Left renal pelvis (tissue), 4 donors: ENCODE measurements at regions not wholly inside any gene's neighbourhood (a gene's known extent, or its start where the extent isn't known, plus 50 kb on each side); places are given as distances from the start of the nearest gene placed in this dataset.
A peak's percentile ranks its signal among the peaks of the same experiment; 100 is the strongest.
"Not testable (repeated sequence)": the region's sequence is repeated elsewhere in the genome, so short reads cannot be mapped to it uniquely, and the experiment has no call there.

Source experiments
- DNase-seq, 4 donors: peaks; one replicate each; pipeline ENCODE4 v3.0.0-alpha.2; 2013; ENCODE audit warnings: low read depth in 4 of 4, low spot score in 3 of 4

DNA sequence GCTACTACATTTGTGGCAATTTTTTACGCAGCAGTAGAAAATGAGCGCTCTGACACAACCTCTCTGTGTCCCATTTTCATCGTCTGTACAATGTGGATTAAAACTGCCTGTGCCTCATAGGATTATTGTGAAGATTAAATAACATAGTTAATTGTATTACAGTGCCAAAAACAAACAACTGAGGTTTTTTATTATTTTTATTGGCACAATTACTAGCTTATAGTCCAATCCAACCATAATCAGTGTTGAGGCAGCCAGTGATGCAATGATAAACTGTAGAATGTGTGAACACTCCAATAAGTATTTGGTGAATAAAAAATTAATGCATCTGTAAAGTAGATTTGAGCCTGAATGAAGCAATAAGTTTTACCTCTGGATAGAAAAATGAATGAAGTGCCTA lies 588.3 kb downstream of the DNAH5 start:
- DNase-seq: no peak

DNA sequence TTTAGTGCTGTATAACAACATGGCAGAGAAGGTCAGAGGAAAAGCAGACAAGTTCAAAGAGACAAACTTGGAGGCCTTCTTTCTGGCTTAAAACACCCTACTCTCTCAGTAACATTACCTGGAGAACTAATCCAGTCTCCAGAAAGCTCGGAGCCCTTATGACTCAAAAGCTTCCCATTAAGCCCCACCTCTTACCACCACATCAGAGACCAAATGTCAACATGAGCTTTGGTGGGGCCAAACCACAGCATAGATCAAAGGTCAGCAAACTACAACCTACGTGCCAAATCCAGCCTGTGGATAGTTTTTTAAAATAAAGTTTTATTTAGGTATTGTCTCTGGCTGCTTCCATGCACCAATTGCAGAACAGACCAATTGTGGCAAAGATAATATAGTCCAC lies 589.9 kb downstream of the DNAH5 start:
- DNase-seq: no peak

DNA sequence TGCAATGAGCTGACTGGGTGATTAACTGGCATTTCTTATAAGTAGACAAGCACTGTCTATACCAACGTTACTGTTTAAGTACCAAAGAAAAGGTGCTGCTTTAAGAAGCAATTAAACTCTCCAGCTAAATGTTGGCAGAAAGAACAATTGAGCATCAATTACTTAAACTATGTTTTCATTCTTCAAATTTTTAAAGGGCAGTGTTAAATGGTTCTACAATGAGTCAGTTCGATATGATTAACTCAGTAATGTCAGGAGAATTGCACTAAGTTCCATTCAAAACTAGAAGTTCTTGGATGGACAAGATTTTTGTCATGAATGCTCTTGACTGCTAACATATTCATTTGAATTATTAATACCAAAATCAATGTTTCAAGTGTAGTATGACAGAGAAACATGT lies 593.7 kb downstream of the DNAH5 start:
- no peak for DNase-seq

DNA sequence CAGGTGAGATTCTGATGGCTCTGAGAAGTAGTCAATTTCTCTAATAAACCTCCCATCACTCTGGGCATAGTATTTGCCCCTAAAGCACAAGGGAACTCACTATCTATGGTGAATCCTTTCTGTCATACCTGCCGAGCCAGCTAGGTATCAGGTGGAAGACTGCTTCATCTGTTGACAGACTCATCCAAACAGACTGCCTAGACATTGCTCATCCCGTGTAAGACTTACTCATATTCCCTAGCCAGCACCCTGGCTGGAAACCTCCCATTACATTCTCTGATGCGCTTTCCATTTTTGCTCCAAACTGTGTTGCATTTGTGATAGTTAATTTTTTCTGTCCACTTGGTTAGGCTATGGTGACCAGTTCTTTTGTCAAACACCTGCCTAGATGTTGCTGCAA lies 595.9 kb downstream of the DNAH5 start:
- DNase-seq: no peak

DNA sequence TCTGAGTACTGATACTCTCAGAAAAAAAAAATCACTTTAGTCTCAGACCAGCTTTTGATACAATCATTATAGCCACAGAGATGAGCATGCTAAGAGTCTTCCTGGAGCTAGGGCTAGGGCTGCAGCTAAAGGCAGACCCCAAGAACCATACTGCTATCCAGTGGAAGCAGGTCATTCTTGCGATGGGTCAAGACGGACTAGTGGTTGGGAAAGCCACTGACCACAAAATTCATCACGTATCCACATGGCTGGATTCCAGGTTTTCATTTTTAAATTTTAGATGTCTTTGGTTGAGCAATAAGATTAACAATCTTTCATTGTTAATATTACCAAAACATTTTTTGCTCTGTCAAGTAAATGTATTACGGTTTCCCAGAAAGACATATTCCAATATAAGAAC lies 598.1 kb downstream of the DNAH5 start:
- no peak for DNase-seq

DNA sequence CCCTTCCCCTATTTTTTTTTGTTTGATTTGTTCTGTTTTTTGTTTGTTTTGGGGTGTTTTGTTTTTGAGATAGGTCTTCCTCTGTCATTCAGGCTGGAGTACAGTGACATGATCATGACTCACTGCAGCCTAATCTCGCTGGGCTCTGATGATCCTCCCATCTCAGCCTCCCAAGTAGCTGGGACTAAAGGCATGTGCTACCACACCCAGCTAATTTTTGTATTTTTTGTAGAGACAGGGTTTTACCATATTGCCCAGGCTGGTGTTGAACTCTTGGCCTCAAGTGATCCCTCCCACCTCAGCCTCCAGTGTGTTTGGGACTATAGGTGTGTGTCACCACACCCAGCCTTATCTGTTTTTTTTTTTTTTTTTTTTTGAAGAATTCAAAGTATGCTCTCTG lies 605.4 kb downstream of the DNAH5 start:
- DNase-seq: no peak

DNA sequence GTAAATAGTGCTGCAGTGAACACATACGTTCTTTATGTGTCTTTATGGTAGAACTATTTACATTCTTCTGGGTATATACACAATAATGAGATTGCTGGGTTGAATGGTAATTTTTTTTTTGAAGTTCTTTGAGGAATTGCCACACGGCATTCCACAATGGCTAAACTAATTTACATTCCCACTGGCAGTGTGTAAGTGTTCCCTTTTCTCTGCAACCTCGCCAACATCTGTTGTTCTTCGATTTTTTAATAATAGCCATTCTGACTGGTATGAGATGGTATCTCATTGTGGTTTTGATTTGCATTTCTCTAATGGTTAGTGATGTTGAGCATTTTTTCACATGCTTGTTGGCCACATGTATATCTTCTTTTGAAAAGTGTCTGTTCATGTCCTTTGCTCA lies 609.5 kb downstream of the DNAH5 start:
- not testable (repeated sequence) for DNase-seq

DNA sequence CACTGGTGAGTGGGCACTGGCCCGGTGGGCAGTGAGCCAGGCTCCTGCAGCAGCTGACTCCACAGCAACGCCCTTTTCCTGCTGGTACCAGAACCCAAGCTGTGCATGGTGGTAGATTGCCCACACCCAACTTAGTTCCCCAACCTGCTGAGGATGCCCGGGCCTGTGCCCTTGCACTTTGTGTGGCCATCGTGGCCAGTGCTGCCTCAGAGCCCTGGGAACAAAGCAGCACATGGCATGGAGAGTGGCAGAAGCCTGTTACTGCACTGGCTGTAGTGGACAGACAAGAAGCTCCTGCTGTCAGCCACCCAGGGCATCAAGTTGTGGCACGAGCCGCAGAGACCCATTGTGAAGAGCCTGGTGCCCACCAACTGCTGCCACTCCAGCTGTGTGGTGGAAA lies 612.9 kb downstream of the DNAH5 start:
- no peak for DNase-seq

DNA sequence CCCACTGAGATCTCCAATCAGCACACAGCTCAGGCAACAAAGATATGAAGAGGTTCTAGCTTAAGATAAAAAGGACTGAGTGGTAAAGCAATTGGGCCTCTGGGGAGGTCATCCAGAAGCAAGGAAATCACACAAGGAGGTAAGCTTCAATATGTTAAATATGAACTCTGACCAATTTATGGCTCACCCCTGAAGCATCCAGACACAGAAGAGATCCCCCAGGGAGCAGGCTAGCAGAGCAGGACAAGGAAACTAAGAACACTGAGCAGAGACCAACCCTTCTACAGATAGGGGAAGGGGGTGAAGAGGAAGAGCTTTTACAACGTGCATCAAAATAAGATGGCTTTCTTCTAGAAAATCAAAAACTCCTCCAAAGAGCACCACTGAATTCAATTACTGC lies 616.2 kb downstream of the DNAH5 start:
- no peak for DNase-seq

DNA sequence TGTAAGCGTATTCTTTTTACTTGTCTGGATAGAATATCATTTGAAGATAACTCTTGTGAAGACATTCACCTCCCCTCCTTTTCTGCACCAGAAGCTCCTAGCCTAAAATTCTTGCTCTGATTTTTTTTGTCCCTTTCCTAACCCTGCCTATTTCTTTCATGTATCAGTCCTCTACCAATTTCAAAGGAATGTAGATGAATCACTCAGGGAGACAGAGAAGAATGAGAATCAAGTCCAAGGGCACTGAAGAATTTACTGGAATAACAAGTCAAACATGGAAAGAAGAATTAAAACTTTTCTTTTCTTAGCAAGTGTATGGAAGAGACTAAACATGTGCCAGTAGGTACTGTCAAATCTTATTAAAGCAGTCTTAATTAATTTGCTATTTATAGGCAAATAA lies 618.7 kb downstream of the DNAH5 start:
- DNase-seq: no peak

DNA sequence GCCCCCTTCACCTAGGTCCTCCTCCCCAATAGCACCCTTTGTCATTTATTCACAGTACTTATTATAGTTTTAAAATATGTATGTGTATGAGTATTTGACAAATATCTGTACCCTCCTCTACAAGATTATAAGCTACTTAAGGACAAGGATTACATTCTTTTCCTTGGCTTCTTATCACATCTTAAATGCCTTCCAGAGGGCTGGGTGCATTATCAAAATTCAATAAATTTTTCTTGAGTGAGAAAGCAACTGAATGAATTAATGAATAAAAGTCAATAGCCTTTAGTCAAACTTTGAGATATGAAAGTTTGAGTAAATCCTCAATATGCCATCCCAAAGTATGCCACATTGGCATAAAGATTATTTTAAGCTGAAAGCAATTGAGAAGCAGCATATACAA lies 621.7 kb downstream of the DNAH5 start:
- DNase-seq: no peak

DNA sequence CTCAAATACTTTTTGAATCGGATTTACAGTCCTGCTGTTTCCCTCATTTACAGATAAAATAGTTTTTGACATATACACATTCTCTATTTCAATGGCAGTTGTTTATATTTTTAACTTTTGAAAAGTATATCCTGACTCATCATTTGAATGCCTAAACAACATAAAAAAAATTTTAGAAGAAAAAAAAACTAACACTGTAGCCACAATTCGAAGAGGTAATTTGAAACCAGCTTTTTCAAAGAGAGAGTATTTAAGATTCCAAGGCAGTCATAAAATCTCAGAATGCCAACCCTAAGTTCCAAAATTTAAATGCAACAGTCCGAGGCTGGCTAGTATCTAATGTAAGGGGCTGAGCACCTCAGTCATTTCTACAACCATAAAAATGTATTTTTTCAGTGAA lies 626.8 kb downstream of the DNAH5 start:
- no peak for DNase-seq

DNA sequence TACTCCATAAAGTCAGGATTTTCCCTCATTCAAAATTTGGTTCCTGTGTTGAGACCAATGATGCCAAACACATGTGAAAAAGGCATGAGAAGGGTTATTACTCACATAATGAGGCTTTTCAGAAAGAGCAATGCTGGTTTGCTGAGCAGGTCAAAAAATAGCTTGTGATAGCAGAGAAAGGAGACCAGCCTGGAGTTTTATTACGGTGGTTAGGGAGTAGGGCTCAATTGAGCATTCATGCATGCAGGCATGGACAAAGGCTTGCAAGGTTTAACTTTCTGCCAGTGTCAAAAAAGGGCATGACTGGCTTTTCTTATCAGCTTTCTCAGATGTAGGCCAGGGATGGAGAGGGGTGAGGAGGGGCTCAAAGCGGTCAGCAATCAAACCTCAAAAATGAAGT lies 628.3 kb downstream of the DNAH5 start:
- DNase-seq: peak in 2 of 4 donors; percentile 8 to 19

DNA sequence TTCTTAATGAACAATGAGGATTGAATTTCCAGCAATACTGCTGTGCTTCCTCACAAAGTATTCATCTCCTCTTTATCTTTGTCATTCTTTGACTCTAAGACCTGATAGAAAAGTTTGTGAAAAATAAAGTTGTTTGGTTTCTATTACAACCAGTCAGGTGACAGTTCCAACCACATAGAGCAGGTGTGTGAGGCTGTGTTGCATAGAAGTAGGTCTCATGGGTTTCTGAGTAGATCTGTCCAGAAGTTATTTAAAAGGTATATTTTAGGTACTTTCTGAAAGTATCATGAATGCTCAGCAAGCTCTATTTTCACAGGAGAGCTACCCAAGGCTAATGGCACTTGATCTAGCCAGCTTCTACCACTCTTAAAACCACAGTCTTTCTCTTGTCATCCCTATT lies 637.0 kb downstream of the DNAH5 start:
- DNase-seq: no peak

DNA sequence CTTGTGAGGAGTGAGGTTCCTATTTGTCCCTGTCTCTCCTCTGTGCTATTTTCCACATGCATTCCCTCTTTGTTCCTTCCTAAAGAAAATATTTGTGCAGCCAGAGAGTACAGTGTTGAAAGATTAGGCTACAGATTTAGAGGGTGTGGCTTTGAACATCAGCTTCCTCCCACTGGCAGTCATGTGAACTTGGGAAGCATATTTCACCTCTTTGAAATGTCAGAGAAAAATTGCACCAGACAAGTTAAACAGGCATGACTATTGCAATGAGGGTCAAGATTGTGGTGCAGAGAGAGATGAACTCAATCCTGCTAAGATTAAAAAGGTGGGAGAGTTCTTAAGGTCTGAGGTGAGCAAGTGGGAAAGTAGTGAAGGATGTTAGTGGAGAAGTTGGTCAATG lies 641.0 kb downstream of the DNAH5 start:
- DNase-seq: no peak

DNA sequence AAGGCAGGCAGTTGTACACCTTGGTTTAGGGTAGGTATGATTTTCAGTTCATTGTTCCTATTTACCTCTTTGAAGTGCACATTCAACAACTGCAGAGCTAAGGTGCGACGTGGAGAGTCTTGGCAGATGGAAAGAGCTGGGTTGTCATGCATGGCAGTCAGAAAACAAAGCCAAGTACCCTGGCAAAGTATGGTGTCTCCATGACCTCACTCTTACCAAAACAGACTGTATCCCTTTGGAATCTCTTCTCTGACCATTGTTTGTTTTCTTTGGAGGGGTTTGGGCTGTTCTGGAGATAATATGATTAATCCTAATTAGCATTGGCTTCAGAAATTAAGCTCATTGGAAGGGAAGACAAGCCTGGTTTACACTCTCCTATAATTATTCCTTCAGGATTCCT lies 665.7 kb downstream of the DNAH5 start:
- DNase-seq: no peak

DNA sequence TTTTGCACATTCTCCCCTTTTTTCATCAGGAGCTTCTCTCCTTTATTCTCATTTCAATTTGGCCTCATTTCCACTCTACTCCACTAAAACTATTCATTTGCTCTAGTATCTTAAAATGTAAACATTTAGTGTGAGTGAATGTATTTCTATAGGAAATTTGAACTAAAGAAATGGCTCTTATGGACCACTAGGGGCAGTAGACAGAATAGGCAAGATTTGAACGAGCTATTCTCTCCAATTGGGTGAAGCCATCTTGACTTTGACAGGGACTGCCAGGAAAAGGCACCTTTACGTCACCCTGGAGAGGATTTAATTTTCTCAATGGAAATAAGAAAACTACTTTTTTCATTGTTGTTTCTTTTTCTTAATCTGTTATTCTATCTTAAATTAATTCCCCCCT lies 666.3 kb downstream of the DNAH5 start:
- DNase-seq: no peak

DNA sequence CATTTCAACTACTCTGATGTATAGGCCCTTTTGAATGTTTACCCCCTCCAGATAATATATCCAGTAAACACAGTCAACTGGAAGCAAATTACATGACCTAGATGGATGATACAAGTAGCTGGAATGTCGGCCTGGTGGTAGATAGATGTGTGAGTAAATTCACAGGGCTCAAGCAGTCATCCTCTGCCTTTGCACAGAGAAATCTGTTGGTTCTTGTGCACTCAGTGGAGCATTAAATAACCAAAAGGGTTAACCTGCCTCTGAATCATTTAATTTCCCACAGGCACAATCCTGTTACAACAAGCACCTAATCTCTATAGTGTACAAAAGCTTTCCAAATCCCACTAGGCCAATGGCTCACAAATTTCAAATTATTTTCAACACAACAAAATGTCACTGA lies 668.3 kb downstream of the DNAH5 start:
- DNase-seq: no peak

DNA sequence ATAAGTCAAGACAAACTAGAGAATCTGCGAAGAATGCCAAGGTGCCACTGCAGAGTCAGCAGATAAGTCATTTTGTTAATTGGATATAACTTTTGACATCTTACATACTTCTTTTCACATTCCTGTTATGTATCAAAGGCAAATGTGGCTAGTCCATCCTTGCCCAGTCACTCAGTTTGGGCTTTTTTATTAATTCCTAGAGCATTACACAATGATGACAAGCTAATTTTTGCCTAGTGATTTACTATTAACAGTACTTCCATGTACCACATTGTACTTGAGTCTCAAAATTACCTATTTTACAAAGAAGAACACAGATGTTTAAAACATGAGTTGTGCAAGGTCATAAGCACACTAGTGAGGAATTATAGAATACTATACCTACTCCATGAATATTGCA lies 680.8 kb downstream of the DNAH5 start:
- no peak for DNase-seq

DNA sequence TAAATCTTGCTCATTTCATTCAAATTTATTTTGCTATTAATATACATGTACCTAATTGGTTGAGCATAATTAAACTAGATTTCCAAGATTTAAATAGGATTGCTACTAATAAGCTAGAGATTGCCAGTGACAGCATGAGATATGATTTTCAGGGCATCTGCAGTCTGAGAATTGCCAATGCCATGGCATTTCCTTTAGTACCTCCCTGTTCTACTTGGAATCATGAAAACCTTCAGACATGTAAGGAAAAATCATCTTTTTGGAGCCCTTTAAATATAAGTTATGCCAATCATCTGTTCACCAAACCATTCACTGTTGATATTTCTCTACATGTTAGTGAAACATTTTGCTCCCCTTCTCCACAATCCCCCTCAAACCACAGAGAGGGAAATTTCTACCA lies 691.4 kb downstream of the DNAH5 start:
- no peak for DNase-seq

DNA sequence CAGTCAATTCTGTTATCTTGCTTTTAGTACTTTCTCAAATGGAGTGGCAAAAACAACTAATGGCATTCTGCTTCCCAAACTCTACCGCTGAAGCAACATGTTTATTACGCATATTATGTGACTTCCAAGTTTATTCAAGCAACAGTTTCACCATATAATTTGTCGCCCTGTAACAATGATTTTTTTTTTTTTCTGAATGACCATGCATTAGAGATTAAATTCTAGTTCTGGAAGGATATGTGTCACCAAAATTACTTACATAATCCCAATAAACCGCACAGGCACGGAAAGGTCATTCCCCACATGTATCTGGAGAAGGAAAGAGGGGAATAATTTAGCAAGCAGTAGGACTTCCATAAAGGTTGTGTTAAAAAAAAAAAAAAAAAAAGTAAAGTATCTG lies 691.8 kb downstream of the DNAH5 start:
- no peak for DNase-seq

DNA sequence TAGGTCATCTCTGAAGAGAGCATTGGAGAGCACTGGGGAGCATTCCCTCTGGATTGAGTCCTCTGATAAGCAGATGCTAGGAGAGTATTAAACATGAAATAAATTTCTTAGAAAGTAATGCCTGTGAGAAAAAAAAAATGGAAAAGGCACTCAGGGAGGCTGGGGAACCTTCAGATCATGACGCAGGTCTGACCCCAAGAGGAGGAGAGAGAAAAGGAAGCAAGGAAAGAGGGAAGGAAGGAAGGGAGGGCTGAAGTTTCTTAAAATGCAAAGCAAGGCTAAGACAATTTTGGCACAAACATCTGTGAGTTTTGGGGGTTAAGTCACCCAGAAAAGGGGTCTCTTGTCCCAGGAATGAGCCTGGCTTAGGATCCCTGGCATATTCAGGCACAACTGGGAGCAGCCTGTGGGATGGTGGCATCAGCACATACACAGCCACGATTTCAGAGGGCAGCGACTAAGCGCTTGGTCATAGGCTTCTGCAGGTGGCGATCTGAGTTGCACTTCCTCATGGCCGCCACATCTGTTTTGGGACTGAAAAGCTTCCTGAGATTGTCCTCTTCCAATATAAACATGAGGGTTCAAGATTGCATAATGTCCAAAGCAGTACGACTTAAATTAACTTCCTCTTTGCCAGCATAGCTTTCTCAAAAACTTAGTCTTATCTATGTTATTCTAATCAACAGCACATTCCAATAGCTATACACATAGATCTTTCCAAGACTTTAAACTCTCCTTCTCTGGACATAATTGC lies 692.7 kb downstream of the DNAH5 start:
- no peak for DNase-seq
